HUES6 (cell line): ENCODE measurements at regions not wholly inside any gene's neighbourhood (a gene's known extent, or its start where the extent isn't known, plus 50 kb on each side); places are given as distances from the start of the nearest gene placed in this dataset.

ENCODE experiments used
- H3K27ac ChIP-seq: 2 replicates; pipeline ENCODE4 v1.7.0; 2013; ENCODE audit warnings: low read depth, mild to moderate bottlenecking, low read length, inconsistent platforms
- H3K27me3 ChIP-seq: 2 replicates; pipeline ENCODE4 v1.6.1; 2013; ENCODE audit warnings: low read length; ENCODE audit not compliant: control insufficient read depth, insufficient read depth
- H3K36me3 ChIP-seq: 2 replicates; pipeline ENCODE4 v1.6.1; 2013; ENCODE audit warnings: low read length; ENCODE audit not compliant: control insufficient read depth, insufficient read depth
- H3K4me1 ChIP-seq: 2 replicates; pipeline ENCODE4 v1.6.1; 2013; ENCODE audit warnings: low read length; ENCODE audit not compliant: control insufficient read depth, insufficient read depth
- H3K4me3 ChIP-seq: 2 replicates; pipeline ENCODE4 v1.5.1; 2013; ENCODE audit warnings: low read depth, low read length
- H3K9ac ChIP-seq: one replicate; pipeline ENCODE4 v1.6.1; 2013; ENCODE audit warnings: mild to moderate bottlenecking, low read length
- H3K9me3 ChIP-seq: 2 replicates; pipeline ENCODE4 v1.6.1; 2013; ENCODE audit warnings: low read depth, low read length; ENCODE audit not compliant: control insufficient read depth, insufficient read depth

DNA sequence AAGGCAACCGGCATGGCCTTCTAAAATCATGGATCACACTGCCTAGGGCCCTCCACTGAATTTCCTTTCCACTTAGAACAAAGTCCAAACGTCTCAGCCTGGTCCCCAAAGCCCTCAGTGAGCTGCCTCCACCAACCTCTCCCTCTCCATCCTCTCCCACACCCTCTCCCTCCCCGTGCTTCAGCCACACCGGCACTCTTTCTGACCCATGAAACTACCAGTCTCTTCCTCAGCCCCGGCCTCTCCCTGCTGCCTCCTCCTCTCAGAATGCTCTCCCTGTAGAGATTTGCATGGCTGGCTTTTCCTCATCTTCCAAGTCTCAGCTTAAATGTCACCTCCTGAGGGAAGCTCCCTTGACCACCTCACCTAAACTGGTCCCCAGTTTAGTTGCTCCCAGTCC lies 219.0 kb upstream of the ZMIZ1 start:
- Histone ChIP-seq H3K9me3 (no peaks in the 10 kb centered on the region), H3K9ac (no peak overlapping the region), H3K36me3 (no peaks in the 10 kb centered on the region), H3K4me1 (peaks cover 3% of the 10 kb centered on the region; the same call in 1 of the 2 replicates), H3K4me3 (no peak overlapping the region), H3K27ac (no peak overlapping the region), H3K27me3 (no peaks in the 10 kb centered on the region)

DNA sequence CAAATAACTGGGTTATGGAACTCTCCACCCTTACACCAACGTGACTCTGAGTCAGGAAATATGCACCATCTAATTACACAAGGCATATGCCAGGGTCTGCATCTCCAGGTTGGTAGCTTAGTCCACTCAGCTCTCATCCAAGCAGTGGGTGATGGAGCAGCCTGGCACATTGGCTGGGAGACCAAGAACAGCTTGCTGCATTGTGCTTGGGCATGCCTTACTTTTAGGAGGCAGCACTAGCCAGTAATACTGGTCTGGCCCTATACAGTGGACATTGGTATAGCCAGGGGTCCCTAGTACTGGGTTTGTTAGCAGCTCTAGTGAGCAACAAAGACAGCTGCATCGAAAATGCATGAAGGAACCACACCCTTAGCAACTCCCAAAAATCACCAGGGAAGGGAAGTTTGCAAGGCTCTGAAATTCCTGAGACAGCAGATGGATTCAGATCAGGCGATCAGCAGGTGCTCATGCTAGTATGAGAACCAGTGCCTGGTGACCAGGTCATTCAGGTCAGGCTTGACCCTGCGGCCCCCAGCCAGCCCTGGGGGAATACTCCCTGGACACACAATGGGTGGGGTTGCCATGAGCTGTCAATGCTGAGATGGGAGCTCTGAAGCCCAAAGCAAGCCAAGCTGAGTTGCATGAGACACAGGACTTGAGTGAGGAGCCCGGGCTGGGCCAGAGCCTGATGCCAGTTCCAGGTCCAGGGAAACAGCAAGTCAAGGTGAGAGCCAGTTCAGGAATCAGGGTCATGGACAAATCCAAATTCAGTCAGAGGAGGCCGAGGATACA lies 217.9 kb upstream of the ZMIZ1 start:
- H3K4me3 ChIP-seq: no peak overlapping the region
- H3K27ac ChIP-seq: no peak overlapping the region
- no peaks in the 10 kb centered on the region for H3K36me3 ChIP-seq
- no peaks in the 10 kb centered on the region for H3K27me3 ChIP-seq
- H3K4me1 ChIP-seq: peaks cover 3% of the 10 kb centered on the region; the same call in 1 of the 2 replicates
- no peaks in the 10 kb centered on the region for H3K9me3 ChIP-seq
- H3K9ac ChIP-seq: no peak overlapping the region

DNA sequence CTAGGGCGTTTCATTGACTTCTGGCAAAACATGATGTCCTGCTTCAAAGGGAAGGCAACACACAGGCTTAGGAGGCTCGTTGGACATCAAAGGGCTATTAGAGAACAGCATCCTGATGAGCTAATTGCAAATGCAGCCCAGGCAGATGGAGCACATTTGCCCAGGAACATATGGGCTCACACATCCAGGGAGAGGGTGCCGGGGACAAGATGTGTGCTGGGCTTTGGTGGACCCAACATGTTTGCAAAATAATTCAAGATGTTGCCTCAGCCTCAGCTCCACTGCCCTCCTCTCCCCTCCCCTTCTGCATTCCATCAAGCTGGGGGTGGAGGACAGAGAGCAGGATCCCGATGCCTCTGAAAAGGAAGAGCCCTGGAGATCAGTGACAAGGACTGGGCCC lies 217.1 kb upstream of the ZMIZ1 start:
- Histone ChIP-seq H3K4me1 (peaks cover 7% of the 10 kb centered on the region; the same call in 1 of the 2 replicates), H3K4me3 (no peak overlapping the region), H3K9me3 (no peaks in the 10 kb centered on the region), H3K36me3 (no peaks in the 10 kb centered on the region), H3K27me3 (no peaks in the 10 kb centered on the region), H3K9ac (no peak overlapping the region), H3K27ac (no peak overlapping the region)

DNA sequence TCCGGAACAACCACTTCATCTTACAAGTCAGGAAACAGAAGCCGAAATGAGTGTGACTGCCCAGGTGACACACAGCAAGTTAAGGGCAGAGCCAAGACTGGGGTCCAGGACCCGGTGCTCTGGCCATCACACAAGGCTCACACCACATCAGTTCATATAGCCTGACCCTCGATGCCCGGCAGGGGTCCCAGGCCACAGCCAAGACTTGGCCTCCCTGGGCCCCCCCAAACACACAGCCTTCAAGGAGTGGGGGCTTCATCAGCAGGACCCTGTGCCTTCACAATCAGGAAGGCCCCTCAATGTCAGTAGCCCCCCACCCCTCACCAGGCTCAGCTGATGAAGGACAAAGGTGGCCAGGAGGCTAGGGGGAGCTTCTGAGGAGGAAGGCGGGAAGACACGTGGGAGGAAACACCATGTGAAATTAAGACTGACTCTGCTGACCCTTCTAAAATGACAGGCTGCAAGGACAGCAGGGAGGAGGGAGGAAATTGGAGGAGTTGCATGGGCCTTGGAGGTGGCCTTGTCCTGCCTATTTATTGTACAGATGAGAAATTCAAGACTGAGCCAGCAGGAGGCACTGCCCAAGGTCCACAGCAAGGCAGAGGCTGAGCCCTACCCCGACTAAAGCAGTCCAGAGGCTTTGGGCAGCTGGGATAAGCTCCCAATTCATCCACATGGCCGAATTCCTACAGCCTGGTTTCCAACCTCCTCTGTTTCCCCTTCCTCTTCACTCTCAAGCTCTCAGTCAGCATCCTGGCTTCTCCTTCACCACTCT lies 216.1 kb upstream of the ZMIZ1 start:
- Histone ChIP-seq H3K9me3 (no peaks in the 10 kb centered on the region), H3K36me3 (no peaks in the 10 kb centered on the region), H3K9ac (no peak overlapping the region), H3K4me3 (no peak overlapping the region), H3K4me1 (peaks cover 7% of the 10 kb centered on the region; the same call in 1 of the 2 replicates), H3K27me3 (no peaks in the 10 kb centered on the region), H3K27ac (no peak overlapping the region)

DNA sequence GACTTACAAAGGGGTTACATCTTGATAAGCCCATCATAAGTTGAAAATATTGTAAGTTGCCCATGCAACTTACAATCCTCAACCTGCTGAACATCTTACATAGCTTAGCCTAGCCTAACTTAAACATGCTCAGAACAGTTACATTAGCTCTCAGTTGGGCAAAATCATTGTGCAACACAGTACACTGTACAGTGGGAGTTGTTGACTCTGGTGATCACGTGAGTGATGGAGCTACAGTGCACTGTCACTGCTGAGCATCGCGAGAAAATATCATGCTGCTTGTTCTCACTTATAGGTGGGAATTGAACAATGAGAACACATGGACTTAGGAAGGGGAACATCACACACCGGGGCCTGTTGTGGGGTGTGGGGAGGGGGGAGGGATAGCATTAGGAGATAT lies 214.9 kb upstream of the ZMIZ1 start:
- no peaks in the 10 kb centered on the region for H3K9me3 ChIP-seq
- H3K4me3 ChIP-seq: no peak overlapping the region
- no peaks in the 10 kb centered on the region for H3K27me3 ChIP-seq
- H3K4me1 ChIP-seq: peaks cover 7% of the 10 kb centered on the region; the same call in 1 of the 2 replicates
- H3K36me3 ChIP-seq: no peaks in the 10 kb centered on the region
- H3K27ac ChIP-seq: no peak overlapping the region
- H3K9ac ChIP-seq: no peak overlapping the region

DNA sequence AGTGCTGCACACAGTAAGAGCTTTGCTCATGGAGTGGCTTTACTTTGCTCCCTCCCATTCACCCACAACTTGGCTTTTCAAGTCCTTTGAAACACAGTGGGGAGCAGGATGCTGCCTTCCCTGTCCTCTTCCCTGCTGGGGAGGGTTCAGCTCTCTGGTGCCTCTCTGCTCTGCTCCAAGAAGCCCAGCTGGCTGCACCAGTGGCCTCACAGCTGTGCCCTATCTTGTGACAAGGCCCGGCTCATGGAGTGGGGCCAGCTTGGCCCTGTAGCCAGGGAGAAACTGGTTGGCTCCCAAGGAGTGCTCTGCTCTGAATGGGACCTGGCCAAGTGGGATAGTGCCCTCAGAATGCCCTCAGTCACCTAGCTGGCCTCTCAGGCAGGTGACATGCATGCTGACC lies 212.3 kb upstream of the ZMIZ1 start:
- no peak overlapping the region for H3K9ac ChIP-seq
- no peaks in the 10 kb centered on the region for H3K36me3 ChIP-seq
- H3K27ac ChIP-seq: no peak overlapping the region
- H3K27me3 ChIP-seq: no peaks in the 10 kb centered on the region
- H3K4me3 ChIP-seq: no peak overlapping the region
- no peaks in the 10 kb centered on the region for H3K9me3 ChIP-seq
- peaks cover 7% of the 10 kb centered on the region; the same call in 1 of the 2 replicates for H3K4me1 ChIP-seq

DNA sequence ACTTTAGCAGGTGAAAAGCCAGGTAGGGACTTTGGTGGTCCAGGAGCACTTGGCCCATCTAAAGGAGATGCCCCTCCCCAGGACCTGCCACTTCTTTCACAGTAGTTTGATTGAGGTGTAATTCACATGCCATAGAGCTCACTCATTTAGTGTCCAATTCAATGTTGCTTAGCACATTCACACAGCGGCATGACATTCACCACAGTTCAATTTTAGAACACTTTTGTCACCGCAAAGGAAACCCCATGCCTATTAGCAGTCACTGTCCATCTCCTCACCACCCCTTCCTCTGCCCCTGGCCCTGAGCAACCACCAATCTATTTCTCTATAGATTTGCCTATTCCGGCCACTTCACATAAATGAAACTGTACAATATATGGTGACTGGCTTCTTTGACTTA lies 211.6 kb upstream of the ZMIZ1 start:
- Histone ChIP-seq H3K36me3 (no peaks in the 10 kb centered on the region), H3K27me3 (peaks cover 3% of the 10 kb centered on the region; the same call in 1 of the 2 replicates), H3K9me3 (no peaks in the 10 kb centered on the region), H3K9ac (no peak overlapping the region), H3K4me3 (no peak overlapping the region), H3K27ac (no peak overlapping the region), H3K4me1 (peaks cover 4% of the 10 kb centered on the region; the same call in 1 of the 2 replicates)

DNA sequence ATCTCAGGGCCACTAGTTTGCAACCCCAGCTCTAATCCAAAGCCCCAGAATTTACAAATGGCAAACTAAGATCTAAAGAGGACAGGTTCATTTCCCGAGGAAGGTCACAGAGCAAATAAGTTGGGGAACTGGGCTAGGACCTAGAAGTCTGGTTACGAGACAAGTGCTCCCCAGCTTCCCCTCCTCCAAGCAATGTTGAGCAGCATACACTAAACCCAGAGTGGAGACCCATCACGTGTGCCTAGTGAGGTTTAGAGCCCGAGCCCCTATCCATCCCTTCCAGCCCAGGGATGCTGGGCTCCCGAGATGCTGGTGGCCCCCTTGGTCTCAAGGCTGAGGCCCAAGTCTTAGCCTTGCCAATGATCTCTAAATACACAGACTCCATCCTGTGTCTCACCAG lies 209.5 kb upstream of the ZMIZ1 start:
- no peaks in the 10 kb centered on the region for H3K9me3 ChIP-seq
- no peak overlapping the region for H3K4me3 ChIP-seq
- H3K9ac ChIP-seq: no peak overlapping the region
- H3K4me1 ChIP-seq: peaks cover 4% of the 10 kb centered on the region; the same call in 1 of the 2 replicates
- peaks cover 3% of the 10 kb centered on the region; the same call in 1 of the 2 replicates for H3K27me3 ChIP-seq
- H3K36me3 ChIP-seq: no peaks in the 10 kb centered on the region
- no peak overlapping the region for H3K27ac ChIP-seq

DNA sequence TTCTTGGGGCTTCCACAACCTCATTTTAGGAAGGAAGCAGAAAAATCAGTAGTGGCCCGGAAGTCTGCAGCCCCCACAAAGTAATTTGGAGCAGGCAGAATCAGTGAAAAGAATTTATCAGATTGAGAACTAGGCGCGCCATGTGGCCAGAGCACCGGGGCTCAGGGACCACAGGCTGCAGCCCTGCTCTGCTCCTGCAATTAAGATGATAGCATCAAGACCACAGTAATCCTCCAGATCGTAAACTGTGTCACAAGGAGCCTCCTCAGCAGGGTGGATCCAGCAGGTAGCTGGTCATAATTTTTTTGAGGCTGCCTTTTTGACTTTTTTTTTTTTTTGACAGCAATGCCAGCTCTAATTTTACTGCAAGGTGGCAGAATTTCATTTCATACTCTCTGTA lies 209.0 kb upstream of the ZMIZ1 start:
- Histone ChIP-seq H3K27me3 (peaks cover 3% of the 10 kb centered on the region; the same call in 1 of the 2 replicates), H3K4me3 (no peak overlapping the region), H3K9ac (no peak overlapping the region)

DNA sequence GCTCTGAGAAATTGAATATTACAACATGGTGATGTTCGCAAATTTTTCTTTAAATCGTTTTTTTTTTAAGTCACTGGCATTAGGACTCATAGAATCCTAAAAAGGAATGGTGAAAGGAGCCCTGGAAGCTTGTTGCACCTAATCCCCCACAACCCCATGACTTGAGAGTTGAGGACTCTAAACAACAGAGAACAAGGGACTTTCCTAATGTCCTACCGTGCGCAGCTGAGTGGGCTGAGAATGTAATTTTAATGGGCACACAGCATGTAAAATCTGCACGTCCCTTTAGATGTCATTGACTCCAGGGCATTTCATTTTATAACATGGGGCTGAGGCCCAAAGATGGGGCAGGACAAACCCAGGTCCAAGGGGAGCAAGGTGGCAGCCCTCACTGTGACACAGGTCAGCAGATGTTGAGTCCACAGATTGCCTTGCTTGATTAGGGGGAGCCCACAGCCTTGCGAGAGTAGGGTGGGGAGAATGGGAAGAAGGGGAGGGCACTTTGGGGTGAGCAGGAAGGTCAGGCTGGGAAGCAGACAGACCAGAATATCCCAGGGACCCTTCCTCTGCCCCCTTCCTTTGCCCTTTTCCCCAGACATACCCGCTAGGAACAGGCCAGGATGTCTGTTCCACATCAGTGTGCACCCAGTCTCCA lies 208.4 kb upstream of the ZMIZ1 start:
- Histone ChIP-seq H3K4me1 (peaks cover 4% of the 10 kb centered on the region; the same call in 1 of the 2 replicates), H3K27ac (no peak overlapping the region), H3K4me3 (no peak overlapping the region), H3K9ac (no peak overlapping the region), H3K9me3 (no peaks in the 10 kb centered on the region), H3K27me3 (peaks cover 3% of the 10 kb centered on the region; the same call in 1 of the 2 replicates), H3K36me3 (no peaks in the 10 kb centered on the region)

More for the DNA sequence above, 209.0 kb upstream of the ZMIZ1 start:
- Histone ChIP-seq H3K27ac (no peak overlapping the region), H3K4me1 (peaks cover 4% of the 10 kb centered on the region; the same call in 1 of the 2 replicates), H3K36me3 (no peaks in the 10 kb centered on the region), H3K9me3 (no peaks in the 10 kb centered on the region)
